ENCODE measurements at regions not wholly inside any gene's neighbourhood (a gene's known extent, or its start where the extent isn't known, plus 50 kb on each side); places are given as distances from the start of the nearest gene placed in this dataset.

- H3K36me3 Mint-ChIP-seq (ENCODE audit: low read depth) = no peaks in the 10 kb centered on the region
- H3K27me3 Mint-ChIP-seq (ENCODE audit: low read depth) = peaks cover 7% of the 10 kb centered on the region
- no peak overlapping the region for H3K27ac Mint-ChIP-seq
- no peak overlapping the region for H3K4me3 Mint-ChIP-seq
- TF ChIP-seq, protein P1, sequence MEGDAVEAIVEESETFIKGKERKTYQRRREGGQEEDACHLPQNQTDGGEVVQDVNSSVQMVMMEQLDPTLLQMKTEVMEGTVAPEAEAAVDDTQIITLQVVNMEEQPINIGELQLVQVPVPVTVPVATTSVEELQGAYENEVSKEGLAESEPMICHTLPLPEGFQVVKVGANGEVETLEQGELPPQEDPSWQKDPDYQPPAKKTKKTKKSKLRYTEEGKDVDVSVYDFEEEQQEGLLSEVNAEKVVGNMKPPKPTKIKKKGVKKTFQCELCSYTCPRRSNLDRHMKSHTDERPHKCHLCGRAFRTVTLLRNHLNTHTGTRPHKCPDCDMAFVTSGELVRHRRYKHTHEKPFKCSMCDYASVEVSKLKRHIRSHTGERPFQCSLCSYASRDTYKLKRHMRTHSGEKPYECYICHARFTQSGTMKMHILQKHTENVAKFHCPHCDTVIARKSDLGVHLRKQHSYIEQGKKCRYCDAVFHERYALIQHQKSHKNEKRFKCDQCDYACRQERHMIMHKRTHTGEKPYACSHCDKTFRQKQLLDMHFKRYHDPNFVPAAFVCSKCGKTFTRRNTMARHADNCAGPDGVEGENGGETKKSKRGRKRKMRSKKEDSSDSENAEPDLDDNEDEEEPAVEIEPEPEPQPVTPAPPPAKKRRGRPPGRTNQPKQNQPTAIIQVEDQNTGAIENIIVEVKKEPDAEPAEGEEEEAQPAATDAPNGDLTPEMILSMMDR (IDR thresholded peaks at IDR 0.05; ENCODE audit: unreplicated experiment in 3 of 3) = no peak
- H3K4me1 Mint-ChIP-seq = no peaks in the 10 kb centered on the region
- H3K9me3 Mint-ChIP-seq = peaks cover 2% of the 10 kb centered on the region
Observed at GRCh38 chr21:26288026-26288425, 117.5 kb upstream of the APP start.

DNA sequence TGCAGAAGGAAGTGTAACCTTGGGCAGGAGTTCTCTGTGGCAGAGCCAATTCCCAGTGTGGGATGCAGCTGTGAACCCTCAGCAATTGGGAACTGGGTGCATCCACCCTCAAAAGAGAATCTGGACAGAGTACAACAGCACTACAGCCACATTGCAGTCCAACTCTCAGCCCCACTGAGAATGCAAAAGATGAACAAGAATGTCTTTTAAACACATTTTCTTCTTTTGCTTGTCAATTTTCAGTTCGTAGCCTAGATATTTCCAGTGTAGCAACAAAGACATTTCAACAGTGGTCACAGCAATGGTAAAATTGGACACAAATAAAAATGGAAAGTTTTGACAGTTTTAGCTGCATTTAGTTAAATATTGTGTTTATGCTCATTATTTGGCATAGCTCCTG lies 114.0 kb upstream of the APP start:
- H3K27me3 Mint-ChIP-seq (ENCODE audit: low read depth) = peaks cover 7% of the 10 kb centered on the region
- peaks cover 16% of the 10 kb centered on the region for H3K4me1 Mint-ChIP-seq
- peaks cover 5% of the 10 kb centered on the region for H3K9me3 Mint-ChIP-seq
- no peaks in the 10 kb centered on the region for H3K36me3 Mint-ChIP-seq (ENCODE audit: low read depth)
- no peak overlapping the region for H3K27ac Mint-ChIP-seq
- no peak overlapping the region for H3K4me3 Mint-ChIP-seq
- TF ChIP-seq, protein P1 (IDR thresholded peaks at IDR 0.05; ENCODE audit: unreplicated experiment in 3 of 3) = no peak

GRCh38 chr21:26282058-26282457 lies 111.5 kb upstream of the APP start:
- H3K27me3 Mint-ChIP-seq (ENCODE audit: low read depth) = peaks cover 7% of the 10 kb centered on the region

GRCh38 chr21:26281506-26281905 lies 110.9 kb upstream of the APP start:
- peaks cover 16% of the 10 kb centered on the region for H3K4me1 Mint-ChIP-seq

More at GRCh38 chr21:26282058-26282457, 111.5 kb upstream of the APP start:
- TF ChIP-seq, protein P1 (IDR thresholded peaks at IDR 0.05; ENCODE audit: unreplicated experiment in 3 of 3) = no peak
- no peak overlapping the region for H3K27ac Mint-ChIP-seq
- H3K4me3 Mint-ChIP-seq = no peak overlapping the region
- H3K36me3 Mint-ChIP-seq (ENCODE audit: low read depth) = no peaks in the 10 kb centered on the region
- peaks cover 16% of the 10 kb centered on the region for H3K4me1 Mint-ChIP-seq
- peaks cover 5% of the 10 kb centered on the region for H3K9me3 Mint-ChIP-seq

DNA sequence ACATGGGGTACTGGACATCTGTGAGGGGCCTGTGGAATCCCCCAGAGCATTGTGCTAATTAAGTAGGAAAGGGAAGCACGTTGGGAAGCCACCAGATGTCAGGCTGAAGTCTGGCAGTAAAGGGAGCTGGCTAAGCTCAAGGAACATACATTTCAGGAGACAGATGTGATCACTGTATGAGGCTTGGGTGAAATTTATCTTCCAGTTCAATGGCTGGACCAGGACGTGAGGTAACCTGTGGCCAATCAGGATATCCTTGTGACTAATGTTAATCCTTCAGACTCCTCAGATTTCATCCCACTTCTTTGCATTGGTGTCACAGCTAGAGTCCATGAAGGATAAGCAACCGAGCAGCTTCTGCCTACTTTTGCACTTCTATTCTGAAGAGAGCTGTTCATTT lies 110.2 kb upstream of the APP start:
- H3K27ac Mint-ChIP-seq = peak overlapping the region; percentile 15 to 34 (median 26)
- peak overlapping the region in 1 of 3 experiments; percentile 16 for H3K4me3 Mint-ChIP-seq
- peaks cover 7% of the 10 kb centered on the region for H3K27me3 Mint-ChIP-seq (ENCODE audit: low read depth)
- peaks cover 16% of the 10 kb centered on the region for H3K4me1 Mint-ChIP-seq
- no peaks in the 10 kb centered on the region for H3K36me3 Mint-ChIP-seq (ENCODE audit: low read depth)
- TF ChIP-seq, protein P1 (IDR thresholded peaks at IDR 0.05; ENCODE audit: unreplicated experiment in 3 of 3) = no peak
- peaks cover 15% of the 10 kb centered on the region for H3K9me3 Mint-ChIP-seq

More at GRCh38 chr21:26281506-26281905, 110.9 kb upstream of the APP start:
- Mint-ChIP-seq H3K27ac (peak overlapping the region in 1 of 3 experiments; percentile 15), H3K9me3 (peaks cover 8% of the 10 kb centered on the region), H3K36me3 (ENCODE audit: low read depth) (no peaks in the 10 kb centered on the region), H3K27me3 (ENCODE audit: low read depth) (peaks cover 7% of the 10 kb centered on the region), H3K4me3 (no peak overlapping the region)
- TF ChIP-seq, protein P1 (IDR thresholded peaks at IDR 0.05; ENCODE audit: unreplicated experiment in 3 of 3) = no peak

GRCh38 chr21:26280148-26280547 lies 109.6 kb upstream of the APP start:
- TF ChIP-seq, protein P1 (IDR thresholded peaks at IDR 0.05; ENCODE audit: unreplicated experiment in 3 of 3) = no peak
- Mint-ChIP-seq H3K36me3 (ENCODE audit: low read depth) (no peaks in the 10 kb centered on the region), H3K27ac (peak overlapping the region in 2 of 3 experiments; percentile 15 to 34)

More at GRCh38 chr21:26280148-26280547, 109.6 kb upstream of the APP start:
- Mint-ChIP-seq H3K9me3 (peaks cover 19% of the 10 kb centered on the region), H3K4me3 (no peak overlapping the region), H3K27me3 (ENCODE audit: low read depth) (peaks cover 7% of the 10 kb centered on the region), H3K4me1 (peaks cover 16% of the 10 kb centered on the region)

Data from nephron (organoid).